HepG2 (cell line): ENCODE measurements at regions not wholly inside any gene's neighbourhood (a gene's known extent, or its start where the extent isn't known, plus 50 kb on each side); places are given as distances from the start of the nearest gene placed in this dataset.

ENCODE experiments used
- ATAC-seq: fragments of 200-7000 bp; cut with Tn5 transposase; 3 replicates; pipeline ENCODE4 v1.9.1; 2020; ENCODE audit warnings: mild to moderate bottlenecking, moderate library complexity
- BruUV-seq: library from RNA; stranded (reverse); fragments of 400-500 nt; replicated peaks from 2 replicates; lab custom pipeline; 2021; lab: Mats Ljungman, UMichigan
- CTCF ChIA-PET: fragments of 300-600 bp; formaldehyde crosslinking; extraction: SDS; loops from one replicate; lab custom pipeline; 2021; ENCODE audit warnings: low total read pairs, inconsistent platforms, low intra/inter-chr PET ratio; lab: Yijun Ruan, JAX
- POLR2A ChIA-PET: fragments of 350-600 bp; sonication (Branson Sonifier 250); formaldehyde crosslinking; loops from one replicate; lab custom pipeline; 2020; ENCODE audit warnings: antibody characterized with exemption, inconsistent platforms; lab: Yijun Ruan, JAX
- DNase-seq: peaks from one replicate; pipeline ENCODE4 v3.0.0-alpha.2; 2015; ENCODE audit warnings: low spot score
- FAIRE-seq: peaks from 3 replicates; lab custom pipeline; 2011; peaks lifted over from hg19 to GRCh38; lab: Jason Lieb, UNC
- H2AFZ ChIP-seq: one replicate; pipeline ENCODE4 v1.6.1; 2011; ENCODE audit warnings: low read length, inconsistent platforms
- H3K27ac ChIP-seq: fragments of 300-600 bp; 3 replicates; pipeline ENCODE4 v1.8.0; 2011; ENCODE audit warnings: mixed run types, mild to moderate bottlenecking, mixed read lengths, low read length, inconsistent platforms; ENCODE audit not compliant: insufficient read depth; ENCODE audit errors: extremely low read length
- H3K27me3 ChIP-seq, 2 experiments: fragments of 200-600 bp in 1 of 2; 2 replicates in 1 of 2; 3 replicates in 1 of 2; pipeline versions ENCODE4 v1.6.0 to v1.8.0; 2011; ENCODE audit warnings: low read length in 2 of 2, mild to moderate bottlenecking in 2 of 2, moderate library complexity in 2 of 2, inconsistent platforms in 1 of 2; ENCODE audit not compliant: insufficient read depth in 2 of 2, control insufficient read depth in 1 of 2
- H3K36me3 ChIP-seq, 2 experiments: fragments of 200-600 bp in 1 of 2; replicated peaks in 1 of 2; 2 replicates in 1 of 2; 3 replicates in 1 of 2; pipeline versions ENCODE4 v1.5.1 to v1.8.0; 2011; ENCODE audit warnings: low read length in 2 of 2, inconsistent platforms in 1 of 2; ENCODE audit not compliant: insufficient read depth in 2 of 2, control insufficient read depth in 1 of 2
- H3K4me1 ChIP-seq: 2 replicates; pipeline ENCODE4 v1.5.1; 2012; ENCODE audit warnings: low read length, inconsistent platforms; ENCODE audit not compliant: insufficient read depth
- H3K4me2 ChIP-seq: 2 replicates; pipeline ENCODE4 v1.6.0; 2011; ENCODE audit warnings: low read depth, low read length, inconsistent platforms
- H3K4me3 ChIP-seq, 3 experiments: fragments of 200-600 bp in 1 of 3; sonication (generic), shearing (Covaris generic) in 1 of 3; replicated peaks in 1 of 3; 2 replicates each; pipeline ENCODE4 v1.5.1; 2011 to 2016; ENCODE audit warnings: low read length in 3 of 3, inconsistent platforms in 2 of 3, low read depth in 2 of 3, mild to moderate bottlenecking in 2 of 3, control low read depth in 1 of 3, mixed read lengths in 1 of 3; ENCODE audit not compliant: insufficient read depth in 1 of 3
- H3K79me2 ChIP-seq: one replicate; pipeline ENCODE4 v1.6.1; 2011; ENCODE audit warnings: low read length, inconsistent platforms; ENCODE audit not compliant: insufficient read depth
- H3K9ac ChIP-seq: 2 replicates; pipeline ENCODE4 v1.6.0; 2011; ENCODE audit warnings: mild to moderate bottlenecking, low read depth, low read length, inconsistent platforms; ENCODE audit not compliant: insufficient read depth
- H3K9me3 ChIP-seq: 2 replicates; pipeline ENCODE4 v1.5.1; 2012; ENCODE audit warnings: mild to moderate bottlenecking, low read length
- H4K20me1 ChIP-seq: 2 replicates; pipeline ENCODE4 v1.6.0; 2011; ENCODE audit warnings: inconsistent platforms, mild to moderate bottlenecking, low read length, moderate library complexity; ENCODE audit not compliant: insufficient read depth
- ADNP ChIP-seq: sonication (generic); formaldehyde crosslinking; IDR thresholded peaks from 2 replicates; pipeline ENCODE4 v1.4.0; 2020; ENCODE audit warnings: missing genetic modification reagents
- ARHGAP35 ChIP-seq: sonication (generic); formaldehyde crosslinking; IDR thresholded peaks from 2 replicates; pipeline ENCODE4 v1.9.0; 2022; ENCODE audit warnings: mild to moderate bottlenecking, inconsistent platforms, moderate library complexity, missing genetic modification reagents, borderline replicate concordance
- FOSL2 ChIP-seq: sonication (generic); formaldehyde crosslinking; IDR thresholded peaks from 2 replicates; pipeline ENCODE4 v1.4.0; 2020; ENCODE audit warnings: missing genetic modification reagents
- HNRNPLL ChIP-seq: fragments of 200-400 bp; formaldehyde crosslinking; IDR thresholded peaks from 2 replicates; pipeline ENCODE4 v1.6.1; 2017; ENCODE audit warnings: mild to moderate bottlenecking, low read depth, low read length; ENCODE audit not compliant: poor library complexity, severe bottlenecking
- MIER3 ChIP-seq: IDR thresholded peaks from 2 replicates; pipeline ENCODE4 v1.6.1; 2016; ENCODE audit warnings: missing compliant biosample characterization, borderline replicate concordance
- NFE2 ChIP-seq: sonication (generic); formaldehyde crosslinking; IDR thresholded peaks from 2 replicates; pipeline ENCODE4 v1.4.0; 2020; ENCODE audit warnings: missing genetic modification reagents
- RFX3 ChIP-seq: IDR thresholded peaks from 2 replicates; pipeline ENCODE4 v1.6.1; 2016; ENCODE audit warnings: missing biosample characterization, missing genetic modification reagents
- SKI ChIP-seq: fragments of 450-650 bp; IDR thresholded peaks from one replicate; pipeline ENCODE4 v1.6.1; 2018; ENCODE audit warnings: mild to moderate bottlenecking; ENCODE audit not compliant: partially characterized antibody
- SP4 ChIP-seq: sonication (generic); formaldehyde crosslinking; IDR thresholded peaks from 2 replicates; pipeline ENCODE4 v1.8.1; 2023; ENCODE audit warnings: mild to moderate bottlenecking, missing genetic modification reagents
- SRSF1 ChIP-seq: fragments of 200-400 bp; formaldehyde crosslinking; optimal IDR thresholded peaks from 2 replicates; pipeline ENCODE3; 2017; ENCODE audit warnings: mild to moderate bottlenecking, low read depth, low read length, moderate library complexity
- ZNF747 ChIP-seq: sonication (generic); formaldehyde crosslinking; IDR thresholded peaks from 2 replicates; pipeline ENCODE4 v1.8.1; 2023; ENCODE audit warnings: missing genetic modification reagents, mild to moderate bottlenecking, borderline replicate concordance
- WGBS: methylation state at CpG from one replicate; pipeline ENCODE4 v1.1.6; 2017; ENCODE audit warnings: low lambda C conversion rate; 5-methylcytosine and 5-hydroxymethylcytosine counted together
- in situ Hi-C: cut with HindIII; loops from 2 replicates; pipeline ENCODE4 v1.10.0; 2017; ENCODE audit warnings: low pct_unique_long_range_greater_than_20kb; ENCODE audit not compliant: extremely low pct_ligation_motif_present
- intact Hi-C: fragments of 100-400 bp; cut with micrococcal nuclease; formaldehyde crosslinking; loops from one replicate; pipeline ENCODE4 v1.10.0; 2022; ENCODE audit not compliant: unreplicated experiment
- TF ChIP-seq, protein P1 (sequence below): sonication (generic); formaldehyde crosslinking; IDR thresholded peaks from 2 replicates; pipeline ENCODE4 v1.4.0; 2020; ENCODE audit warnings: missing genetic modification reagents, mild to moderate bottlenecking, borderline replicate concordance
- TF ChIP-seq, protein P2 (sequence below): sonication (generic); formaldehyde crosslinking; IDR thresholded peaks from 2 replicates; pipeline ENCODE4 v1.9.0; 2022; ENCODE audit warnings: missing genetic modification reagents, mild to moderate bottlenecking, borderline replicate concordance
- TF ChIP-seq, protein P3 (sequence below): sonication (generic); formaldehyde crosslinking; IDR thresholded peaks from 2 replicates; pipeline ENCODE4 v1.9.0; 2021; ENCODE audit warnings: missing genetic modification reagents, mild to moderate bottlenecking, borderline replicate concordance
- TF ChIP-seq, protein P4 (sequence below): sonication (generic); formaldehyde crosslinking; IDR thresholded peaks from 2 replicates; pipeline ENCODE4 v1.9.0; 2021; ENCODE audit warnings: mild to moderate bottlenecking, missing genetic modification reagents

DNA sequence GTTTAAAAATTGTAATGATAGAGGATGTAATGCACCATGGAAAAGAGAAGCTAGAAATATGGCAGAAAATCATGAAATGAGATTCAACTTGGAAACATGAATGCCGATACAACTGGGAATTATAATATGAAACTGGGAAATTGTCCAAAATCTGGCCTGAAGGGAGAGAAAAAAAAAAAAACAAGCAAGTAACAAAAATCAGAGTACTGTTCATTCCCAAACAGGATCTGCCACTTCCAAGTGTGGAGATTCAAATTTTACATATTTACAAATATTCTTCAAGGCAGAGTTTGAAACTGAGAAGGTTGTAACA lies 56.6 kb upstream of the MOCS2 start:
- Histone ChIP-seq H3K4me3 (no peak overlapping the region), H4K20me1 (no peaks in the 10 kb centered on the region), H2AFZ (no peak overlapping the region), H3K36me3 (no peaks in the 10 kb centered on the region), H3K27ac (no peak overlapping the region), H3K4me1 (peaks cover 17% of the 10 kb centered on the region), H3K27me3 (no peaks in the 10 kb centered on the region), H3K9ac (no peak overlapping the region), H3K79me2 (no peaks in the 10 kb centered on the region), H3K4me2 (no peak overlapping the region), H3K9me3 (no peaks in the 10 kb centered on the region)
- no TSS peak for BruUV-seq
- ChIA-PET CTCF (no interaction called here), POLR2A (no interaction called here)
- intact Hi-C loops (no loop called here), in situ Hi-C loops (no loop called here)
- FAIRE-seq (no peak), DNase-seq (no peak), ATAC-seq (no peak)
- WGBS = 31% methylated on average over 1 of the region's 1 CpG
- TF ChIP-seq SP4 (CRISPR knock-in tag) = no peak
- no peak for TF ChIP-seq RFX3 (CRISPR knock-in tag)
- no peak for TF ChIP-seq SKI
- TF ChIP-seq, protein P1, sequence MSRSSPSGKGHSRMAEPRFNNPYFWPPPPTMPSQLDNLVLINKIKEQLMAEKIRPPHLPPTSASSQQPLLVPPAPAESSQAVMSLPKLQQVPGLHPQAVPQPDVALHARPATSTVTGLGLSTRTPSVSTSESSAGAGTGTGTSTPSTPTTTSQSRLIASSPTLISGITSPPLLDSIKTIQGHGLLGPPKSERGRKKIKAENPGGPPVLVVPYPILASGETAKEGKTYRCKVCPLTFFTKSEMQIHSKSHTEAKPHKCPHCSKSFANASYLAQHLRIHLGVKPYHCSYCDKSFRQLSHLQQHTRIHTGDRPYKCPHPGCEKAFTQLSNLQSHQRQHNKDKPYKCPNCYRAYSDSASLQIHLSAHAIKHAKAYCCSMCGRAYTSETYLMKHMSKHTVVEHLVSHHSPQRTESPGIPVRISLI (CRISPR knock-in tag) = no peak
- TF ChIP-seq ZNF747 (CRISPR knock-in tag) = no peak
- TF ChIP-seq ADNP (CRISPR knock-in tag) = no peak
- TF ChIP-seq, protein P2, sequence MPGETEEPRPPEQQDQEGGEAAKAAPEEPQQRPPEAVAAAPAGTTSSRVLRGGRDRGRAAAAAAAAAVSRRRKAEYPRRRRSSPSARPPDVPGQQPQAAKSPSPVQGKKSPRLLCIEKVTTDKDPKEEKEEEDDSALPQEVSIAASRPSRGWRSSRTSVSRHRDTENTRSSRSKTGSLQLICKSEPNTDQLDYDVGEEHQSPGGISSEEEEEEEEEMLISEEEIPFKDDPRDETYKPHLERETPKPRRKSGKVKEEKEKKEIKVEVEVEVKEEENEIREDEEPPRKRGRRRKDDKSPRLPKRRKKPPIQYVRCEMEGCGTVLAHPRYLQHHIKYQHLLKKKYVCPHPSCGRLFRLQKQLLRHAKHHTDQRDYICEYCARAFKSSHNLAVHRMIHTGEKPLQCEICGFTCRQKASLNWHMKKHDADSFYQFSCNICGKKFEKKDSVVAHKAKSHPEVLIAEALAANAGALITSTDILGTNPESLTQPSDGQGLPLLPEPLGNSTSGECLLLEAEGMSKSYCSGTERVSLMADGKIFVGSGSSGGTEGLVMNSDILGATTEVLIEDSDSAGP (CRISPR knock-in tag) = no peak
- no peak for TF ChIP-seq NFE2 (CRISPR knock-in tag)
- TF ChIP-seq, protein P3, sequence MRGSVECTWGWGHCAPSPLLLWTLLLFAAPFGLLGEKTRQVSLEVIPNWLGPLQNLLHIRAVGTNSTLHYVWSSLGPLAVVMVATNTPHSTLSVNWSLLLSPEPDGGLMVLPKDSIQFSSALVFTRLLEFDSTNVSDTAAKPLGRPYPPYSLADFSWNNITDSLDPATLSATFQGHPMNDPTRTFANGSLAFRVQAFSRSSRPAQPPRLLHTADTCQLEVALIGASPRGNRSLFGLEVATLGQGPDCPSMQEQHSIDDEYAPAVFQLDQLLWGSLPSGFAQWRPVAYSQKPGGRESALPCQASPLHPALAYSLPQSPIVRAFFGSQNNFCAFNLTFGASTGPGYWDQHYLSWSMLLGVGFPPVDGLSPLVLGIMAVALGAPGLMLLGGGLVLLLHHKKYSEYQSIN (CRISPR knock-in tag) = no peak
- TF ChIP-seq, protein P4, sequence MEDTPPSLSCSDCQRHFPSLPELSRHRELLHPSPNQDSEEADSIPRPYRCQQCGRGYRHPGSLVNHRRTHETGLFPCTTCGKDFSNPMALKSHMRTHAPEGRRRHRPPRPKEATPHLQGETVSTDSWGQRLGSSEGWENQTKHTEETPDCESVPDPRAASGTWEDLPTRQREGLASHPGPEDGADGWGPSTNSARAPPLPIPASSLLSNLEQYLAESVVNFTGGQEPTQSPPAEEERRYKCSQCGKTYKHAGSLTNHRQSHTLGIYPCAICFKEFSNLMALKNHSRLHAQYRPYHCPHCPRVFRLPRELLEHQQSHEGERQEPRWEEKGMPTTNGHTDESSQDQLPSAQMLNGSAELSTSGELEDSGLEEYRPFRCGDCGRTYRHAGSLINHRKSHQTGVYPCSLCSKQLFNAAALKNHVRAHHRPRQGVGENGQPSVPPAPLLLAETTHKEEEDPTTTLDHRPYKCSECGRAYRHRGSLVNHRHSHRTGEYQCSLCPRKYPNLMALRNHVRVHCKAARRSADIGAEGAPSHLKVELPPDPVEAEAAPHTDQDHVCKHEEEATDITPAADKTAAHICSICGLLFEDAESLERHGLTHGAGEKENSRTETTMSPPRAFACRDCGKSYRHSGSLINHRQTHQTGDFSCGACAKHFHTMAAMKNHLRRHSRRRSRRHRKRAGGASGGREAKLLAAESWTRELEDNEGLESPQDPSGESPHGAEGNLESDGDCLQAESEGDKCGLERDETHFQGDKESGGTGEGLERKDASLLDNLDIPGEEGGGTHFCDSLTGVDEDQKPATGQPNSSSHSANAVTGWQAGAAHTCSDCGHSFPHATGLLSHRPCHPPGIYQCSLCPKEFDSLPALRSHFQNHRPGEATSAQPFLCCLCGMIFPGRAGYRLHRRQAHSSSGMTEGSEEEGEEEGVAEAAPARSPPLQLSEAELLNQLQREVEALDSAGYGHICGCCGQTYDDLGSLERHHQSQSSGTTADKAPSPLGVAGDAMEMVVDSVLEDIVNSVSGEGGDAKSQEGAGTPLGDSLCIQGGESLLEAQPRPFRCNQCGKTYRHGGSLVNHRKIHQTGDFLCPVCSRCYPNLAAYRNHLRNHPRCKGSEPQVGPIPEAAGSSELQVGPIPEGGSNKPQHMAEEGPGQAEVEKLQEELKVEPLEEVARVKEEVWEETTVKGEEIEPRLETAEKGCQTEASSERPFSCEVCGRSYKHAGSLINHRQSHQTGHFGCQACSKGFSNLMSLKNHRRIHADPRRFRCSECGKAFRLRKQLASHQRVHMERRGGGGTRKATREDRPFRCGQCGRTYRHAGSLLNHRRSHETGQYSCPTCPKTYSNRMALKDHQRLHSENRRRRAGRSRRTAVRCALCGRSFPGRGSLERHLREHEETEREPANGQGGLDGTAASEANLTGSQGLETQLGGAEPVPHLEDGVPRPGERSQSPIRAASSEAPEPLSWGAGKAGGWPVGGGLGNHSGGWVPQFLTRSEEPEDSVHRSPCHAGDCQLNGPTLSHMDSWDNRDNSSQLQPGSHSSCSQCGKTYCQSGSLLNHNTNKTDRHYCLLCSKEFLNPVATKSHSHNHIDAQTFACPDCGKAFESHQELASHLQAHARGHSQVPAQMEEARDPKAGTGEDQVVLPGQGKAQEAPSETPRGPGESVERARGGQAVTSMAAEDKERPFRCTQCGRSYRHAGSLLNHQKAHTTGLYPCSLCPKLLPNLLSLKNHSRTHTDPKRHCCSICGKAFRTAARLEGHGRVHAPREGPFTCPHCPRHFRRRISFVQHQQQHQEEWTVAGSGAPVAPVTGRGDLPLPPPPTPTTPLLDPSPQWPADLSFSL (CRISPR knock-in tag) = no peak
- no peak for TF ChIP-seq HNRNPLL
- TF ChIP-seq MIER3 (CRISPR knock-in tag) = no peak
- TF ChIP-seq SRSF1 = no peak
- TF ChIP-seq FOSL2 = no peak
- TF ChIP-seq ARHGAP35 (CRISPR knock-in tag) = no peak
